IMR-90 (cell line): ENCODE measurements at regions not wholly inside any gene's neighbourhood (a gene's known extent, or its start where the extent isn't known, plus 50 kb on each side); places are given as distances from the start of the nearest gene placed in this dataset.
"Not testable (repeated sequence)": the region's sequence is repeated elsewhere in the genome, so short reads cannot be mapped to it uniquely, and the experiment has no call there.

Source experiments
- ATAC-seq: fragments of 200-7000 bp; cut with Tn5 transposase; 2 replicates; pipeline ENCODE4 v1.9.1; 2020; ENCODE audit warnings: low read depth, mild to moderate bottlenecking, moderate library complexity
- BruUV-seq: library from RNA; stranded (reverse); fragments of 400-500 nt; replicated peaks from 2 replicates; lab custom pipeline; 2021; lab: Mats Ljungman, UMichigan
- CTCF ChIA-PET: fragments of 300-600 bp; formaldehyde crosslinking; extraction: SDS; loops from one replicate; lab custom pipeline; 2021; ENCODE audit warnings: antibody characterized with exemption; lab: Yijun Ruan, JAX
- POLR2A ChIA-PET: fragments of 300-600 bp; sonication (Branson Sonifier 250); formaldehyde crosslinking; loops from one replicate; lab custom pipeline; 2022; ENCODE audit warnings: antibody characterized with exemption; ENCODE audit not compliant: unreplicated experiment; lab: Charles Lee
- DNase-seq: peaks from one replicate; pipeline ENCODE4 v3.0.0; 2013
- H2AFZ ChIP-seq: replicated peaks from 2 replicates; pipeline ENCODE3; 2013; ENCODE audit warnings: low read length, mild to moderate bottlenecking; ENCODE audit not compliant: poor library complexity
- H2AK5ac ChIP-seq: 2 replicates; pipeline ENCODE4 v1.6.1; 2013; ENCODE audit warnings: low read depth, low read length, inconsistent platforms
- H2AK9ac ChIP-seq: replicated peaks from 2 replicates; pipeline ENCODE3; 2013; ENCODE audit warnings: mild to moderate bottlenecking, low read depth, low read length, moderate library complexity; ENCODE audit not compliant: poor library complexity
- H2BK120ac ChIP-seq: 2 replicates; pipeline ENCODE4 v1.6.1; 2013; ENCODE audit warnings: low read depth, low read length, inconsistent platforms
- H2BK15ac ChIP-seq: 3 replicates; pipeline ENCODE4 v1.6.1; 2013; ENCODE audit warnings: low read depth, low read length, inconsistent platforms
- H2BK20ac ChIP-seq: 2 replicates; pipeline ENCODE4 v1.6.1; 2013; ENCODE audit warnings: low read depth, mild to moderate bottlenecking, inconsistent platforms, low read length, moderate library complexity
- H2BK5ac ChIP-seq: 2 replicates; pipeline ENCODE4 v1.6.1; 2013; ENCODE audit warnings: mild to moderate bottlenecking, low read depth, low read length, inconsistent platforms; ENCODE audit not compliant: poor library complexity, severe bottlenecking
- H3K14ac ChIP-seq: replicated peaks from 2 replicates; pipeline ENCODE4 v1.6.1; 2013; ENCODE audit warnings: low read depth, low read length, inconsistent platforms
- H3K18ac ChIP-seq: 2 replicates; pipeline ENCODE4 v1.6.1; 2013; ENCODE audit warnings: low read depth, low read length, control low read depth
- H3K23ac ChIP-seq: 2 replicates; pipeline ENCODE4 v1.6.1; 2013; ENCODE audit warnings: low read depth, low read length, inconsistent platforms
- H3K27ac ChIP-seq: 2 replicates; pipeline ENCODE4 v1.5.1; 2013; ENCODE audit warnings: mild to moderate bottlenecking, control low read depth, low read length; ENCODE audit not compliant: insufficient read depth
- H3K27me3 ChIP-seq: 2 replicates; pipeline ENCODE4 v1.6.1; 2013; ENCODE audit warnings: low read length; ENCODE audit not compliant: control insufficient read depth, insufficient read depth
- H3K36me3 ChIP-seq: 2 replicates; pipeline ENCODE4 v1.6.1; 2013; ENCODE audit warnings: low read length, mixed read lengths; ENCODE audit not compliant: control insufficient read depth, insufficient read depth
- H3K4ac ChIP-seq: 2 replicates; pipeline ENCODE4 v1.6.1; 2013; ENCODE audit warnings: low read depth, low read length, inconsistent platforms
- H3K4me1 ChIP-seq: 2 replicates; pipeline ENCODE4 v1.6.1; 2013; ENCODE audit warnings: low read length, mixed read lengths; ENCODE audit not compliant: control insufficient read depth, insufficient read depth
- H3K4me2 ChIP-seq: 2 replicates; pipeline ENCODE4 v1.6.1; 2013; ENCODE audit warnings: low read depth, mild to moderate bottlenecking, control low read depth, low read length, moderate library complexity
- H3K4me3 ChIP-seq: 2 replicates; pipeline ENCODE4 v1.5.1; 2013; ENCODE audit warnings: low read depth, mild to moderate bottlenecking, control low read depth, low read length, moderate library complexity; ENCODE audit not compliant: insufficient read depth
- H3K56ac ChIP-seq: 2 replicates; pipeline ENCODE4 v1.6.1; 2013; ENCODE audit warnings: low read length, inconsistent platforms; ENCODE audit not compliant: insufficient read depth; ENCODE audit errors: extremely low read depth
- H3K79me1 ChIP-seq, 2 experiments: 2 replicates each; pipeline ENCODE4 v1.6.1; 2013; ENCODE audit warnings: low read length in 2 of 2, inconsistent platforms in 1 of 2, low read depth in 1 of 2
- H3K9ac ChIP-seq: 2 replicates; pipeline ENCODE4 v1.6.1; 2013; ENCODE audit warnings: low read depth, low read length, control low read depth
- H3K9me1 ChIP-seq: 2 replicates; pipeline ENCODE4 v1.6.1; 2013; ENCODE audit warnings: low read length, inconsistent platforms; ENCODE audit not compliant: insufficient read depth
- H3K9me3 ChIP-seq: 2 replicates; pipeline ENCODE4 v1.6.1; 2013; ENCODE audit warnings: low read length; ENCODE audit not compliant: control insufficient read depth, insufficient read depth
- H4K20me1 ChIP-seq: 2 replicates; pipeline ENCODE4 v1.6.1; 2013; ENCODE audit warnings: low read length, inconsistent platforms; ENCODE audit not compliant: insufficient read depth
- H4K5ac ChIP-seq: 2 replicates; pipeline ENCODE4 v1.6.1; 2013; ENCODE audit warnings: mild to moderate bottlenecking, low read depth, low read length, control low read depth
- H4K8ac ChIP-seq, 2 experiments: 2 replicates each; pipeline ENCODE4 v1.6.1; 2013; ENCODE audit warnings: low read depth in 2 of 2, low read length in 2 of 2, control low read depth in 1 of 2, inconsistent platforms in 1 of 2
- H4K91ac ChIP-seq: 2 replicates; pipeline ENCODE4 v1.6.1; 2013; ENCODE audit warnings: low read depth, low read length, inconsistent platforms; ENCODE audit not compliant: insufficient read depth
- WGBS, 2 experiments: methylation state at CpG; one replicate each; pipeline versions ENCODE4 v1.1.5 to v1.1.7; 2013; ENCODE audit warnings: missing lambda C conversion rate in 2 of 2; ENCODE audit not compliant: insufficient read length in 1 of 2; ENCODE audit errors: extremely low coverage in 2 of 2; 5-methylcytosine and 5-hydroxymethylcytosine counted together
- dilution Hi-C: fragments of 300-500 bp; cut with HindIII; formaldehyde crosslinking; loops from one replicate; pipeline ENCODE4 v1.14.3; 2018; ENCODE audit warnings: low sequenced_read_pairs; ENCODE audit not compliant: unreplicated experiment
- in situ Hi-C: fragments of 300-500 bp; cut with MboI; formaldehyde crosslinking; loops from 3 replicates; pipeline ENCODE4 v1.14.3; 2019; ENCODE audit warnings: low sequenced_read_pairs, inconsistent platforms, mixed read lengths
- intact Hi-C: fragments of 100-400 bp; cut with micrococcal nuclease; formaldehyde crosslinking; loops from 2 replicates; pipeline ENCODE4 v1.10.0; 2022

- H3K27me3 ChIP-seq, H3K27ac ChIP-seq, H2AK9ac ChIP-seq, H3K9me1 ChIP-seq, H4K8ac ChIP-seq, H4K5ac ChIP-seq, H4K91ac ChIP-seq, H3K23ac ChIP-seq, H3K9ac ChIP-seq, in situ Hi-C loops, H3K4me2 ChIP-seq, POLR2A ChIA-PET, BruUV-seq, ATAC-seq, H2AK5ac ChIP-seq, CTCF ChIA-PET, H3K4me3 ChIP-seq, DNase-seq, H3K56ac ChIP-seq, H3K4ac ChIP-seq, H3K14ac ChIP-seq, H2AFZ ChIP-seq, dilution Hi-C loops, H2BK5ac ChIP-seq, H2BK120ac ChIP-seq, H3K4me1 ChIP-seq, H2BK20ac ChIP-seq, H3K9me3 ChIP-seq, H3K18ac ChIP-seq, H4K20me1 ChIP-seq, H3K36me3 ChIP-seq, intact Hi-C loops, H2BK15ac ChIP-seq, H3K79me1 ChIP-seq: not testable (repeated sequence)
- no CpG with 5 or more reads among the region's 25 CpGs for WGBS, 2 experiments
Measured at GRCh38 chr21:6053145-6053544, 4468.2 kb upstream of the TPTE start.

- H2BK20ac ChIP-seq, H3K18ac ChIP-seq, H2AK5ac ChIP-seq, H4K20me1 ChIP-seq, CTCF ChIA-PET, H3K56ac ChIP-seq, H2BK120ac ChIP-seq, H2AFZ ChIP-seq, DNase-seq, H3K9me1 ChIP-seq, H3K4me3 ChIP-seq, H2AK9ac ChIP-seq, intact Hi-C loops, H3K14ac ChIP-seq, H3K4me2 ChIP-seq, H3K79me1 ChIP-seq, ATAC-seq, H3K4ac ChIP-seq, H3K27ac ChIP-seq, H4K5ac ChIP-seq, H2BK15ac ChIP-seq, H4K91ac ChIP-seq, H3K27me3 ChIP-seq, H3K9ac ChIP-seq, POLR2A ChIA-PET, dilution Hi-C loops, H3K23ac ChIP-seq, H3K9me3 ChIP-seq, H3K36me3 ChIP-seq, H4K8ac ChIP-seq, in situ Hi-C loops, H3K4me1 ChIP-seq, H2BK5ac ChIP-seq, BruUV-seq: not testable (repeated sequence)
- no CpG with 5 or more reads among the region's 9 CpGs for WGBS, 2 experiments
Measured at GRCh38 chr21:6058997-6059396, 4462.4 kb upstream of the TPTE start.
